ENCODE measurements at regions not wholly inside any gene's neighbourhood (a gene's known extent, or its start where the extent isn't known, plus 50 kb on each side); places are given as distances from the start of the nearest gene placed in this dataset.

DNA sequence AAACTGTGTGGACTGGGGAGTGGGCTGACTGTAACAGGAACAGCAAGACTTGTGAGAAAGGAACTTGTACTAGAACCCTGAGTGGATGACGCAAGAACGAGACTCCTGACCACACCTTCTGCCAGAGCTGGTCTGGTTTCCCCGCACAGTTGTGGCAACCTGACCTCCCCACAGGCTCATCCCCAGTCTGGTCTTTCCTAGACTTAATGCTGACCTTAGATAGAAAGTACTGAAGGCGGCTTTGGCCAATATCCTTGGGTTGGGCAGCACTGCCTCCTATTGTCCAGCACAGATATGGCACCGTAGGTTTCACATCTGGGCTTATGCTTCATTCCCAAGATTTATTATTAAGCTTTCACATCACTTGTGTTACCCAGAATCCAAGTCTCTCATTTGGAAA, 137.8 kb upstream of the FRG1 start:
- TF ChIP-seq, protein P1, sequence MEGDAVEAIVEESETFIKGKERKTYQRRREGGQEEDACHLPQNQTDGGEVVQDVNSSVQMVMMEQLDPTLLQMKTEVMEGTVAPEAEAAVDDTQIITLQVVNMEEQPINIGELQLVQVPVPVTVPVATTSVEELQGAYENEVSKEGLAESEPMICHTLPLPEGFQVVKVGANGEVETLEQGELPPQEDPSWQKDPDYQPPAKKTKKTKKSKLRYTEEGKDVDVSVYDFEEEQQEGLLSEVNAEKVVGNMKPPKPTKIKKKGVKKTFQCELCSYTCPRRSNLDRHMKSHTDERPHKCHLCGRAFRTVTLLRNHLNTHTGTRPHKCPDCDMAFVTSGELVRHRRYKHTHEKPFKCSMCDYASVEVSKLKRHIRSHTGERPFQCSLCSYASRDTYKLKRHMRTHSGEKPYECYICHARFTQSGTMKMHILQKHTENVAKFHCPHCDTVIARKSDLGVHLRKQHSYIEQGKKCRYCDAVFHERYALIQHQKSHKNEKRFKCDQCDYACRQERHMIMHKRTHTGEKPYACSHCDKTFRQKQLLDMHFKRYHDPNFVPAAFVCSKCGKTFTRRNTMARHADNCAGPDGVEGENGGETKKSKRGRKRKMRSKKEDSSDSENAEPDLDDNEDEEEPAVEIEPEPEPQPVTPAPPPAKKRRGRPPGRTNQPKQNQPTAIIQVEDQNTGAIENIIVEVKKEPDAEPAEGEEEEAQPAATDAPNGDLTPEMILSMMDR (IDR thresholded peaks at IDR 0.05) = no peak
- TF ChIP-seq POLR2A (IDR thresholded peaks at IDR 0.05) = no peak
